HL-60 (cell line): ENCODE measurements at regions not wholly inside any gene's neighbourhood (a gene's known extent, or its start where the extent isn't known, plus 50 kb on each side); places are given as distances from the start of the nearest gene placed in this dataset.

Experiments used
- DNase-seq, 2 experiments: peaks; one replicate each; pipeline ENCODE4 v3.0.0-alpha.2; 2010 to 2020; ENCODE audit warnings: low read depth in 1 of 2, low spot score in 1 of 2
- H3K27ac ChIP-seq: fragments of 250-450 bp; sonication (Bioruptor Pico); replicated peaks from 2 replicates; pipeline ENCODE4 v1.5.1; 2020; ENCODE audit warnings: mild to moderate bottlenecking, moderate library complexity
- H3K27me3 ChIP-seq: fragments of 250-450 bp; sonication (Bioruptor Pico); 2 replicates; pipeline ENCODE4 v1.5.1; 2021; ENCODE audit warnings: mild to moderate bottlenecking, moderate library complexity; ENCODE audit not compliant: insufficient read depth, poor library complexity, severe bottlenecking
- H3K4me3 ChIP-seq: replicated peaks from 2 replicates; pipeline ENCODE4 v1.5.1; 2011; ENCODE audit warnings: mild to moderate bottlenecking, control low read depth, low read length; ENCODE audit not compliant: insufficient read depth
- GABPA ChIP-seq: IDR thresholded peaks from 2 replicates; pipeline ENCODE4 v1.6.1; 2012; ENCODE audit warnings: low read depth
- POLR2AphosphoS5 ChIP-seq: IDR thresholded peaks from 2 replicates; pipeline ENCODE4 v1.6.1; 2012; ENCODE audit warnings: low read depth
- SPI1 ChIP-seq: IDR thresholded peaks from 2 replicates; pipeline ENCODE4 v1.6.1; 2012; ENCODE audit warnings: low read depth, mild to moderate bottlenecking, borderline replicate concordance
- TF ChIP-seq, protein P1 (sequence below): IDR thresholded peaks from 2 replicates; pipeline ENCODE4 v1.6.1; 2012; ENCODE audit warnings: low read depth; ENCODE audit not compliant: insufficient replicate concordance
- TF ChIP-seq, protein P2 (sequence below): IDR thresholded peaks from one replicate; pipeline ENCODE4 v1.5.1; 2011; ENCODE audit warnings: low read length, control low read depth, inconsistent platforms; ENCODE audit not compliant: insufficient read depth

GRCh38 chr14:27605282-27605681, 1007.4 kb upstream of the NOVA1 start:
- H3K27me3 ChIP-seq: no peaks in the 10 kb centered on the region
- no peak for DNase-seq
- H3K27ac ChIP-seq: no peak overlapping the region
- TF ChIP-seq POLR2AphosphoS5 (no peak), GABPA (no peak), SPI1 (no peak)
- TF ChIP-seq, protein P1, sequence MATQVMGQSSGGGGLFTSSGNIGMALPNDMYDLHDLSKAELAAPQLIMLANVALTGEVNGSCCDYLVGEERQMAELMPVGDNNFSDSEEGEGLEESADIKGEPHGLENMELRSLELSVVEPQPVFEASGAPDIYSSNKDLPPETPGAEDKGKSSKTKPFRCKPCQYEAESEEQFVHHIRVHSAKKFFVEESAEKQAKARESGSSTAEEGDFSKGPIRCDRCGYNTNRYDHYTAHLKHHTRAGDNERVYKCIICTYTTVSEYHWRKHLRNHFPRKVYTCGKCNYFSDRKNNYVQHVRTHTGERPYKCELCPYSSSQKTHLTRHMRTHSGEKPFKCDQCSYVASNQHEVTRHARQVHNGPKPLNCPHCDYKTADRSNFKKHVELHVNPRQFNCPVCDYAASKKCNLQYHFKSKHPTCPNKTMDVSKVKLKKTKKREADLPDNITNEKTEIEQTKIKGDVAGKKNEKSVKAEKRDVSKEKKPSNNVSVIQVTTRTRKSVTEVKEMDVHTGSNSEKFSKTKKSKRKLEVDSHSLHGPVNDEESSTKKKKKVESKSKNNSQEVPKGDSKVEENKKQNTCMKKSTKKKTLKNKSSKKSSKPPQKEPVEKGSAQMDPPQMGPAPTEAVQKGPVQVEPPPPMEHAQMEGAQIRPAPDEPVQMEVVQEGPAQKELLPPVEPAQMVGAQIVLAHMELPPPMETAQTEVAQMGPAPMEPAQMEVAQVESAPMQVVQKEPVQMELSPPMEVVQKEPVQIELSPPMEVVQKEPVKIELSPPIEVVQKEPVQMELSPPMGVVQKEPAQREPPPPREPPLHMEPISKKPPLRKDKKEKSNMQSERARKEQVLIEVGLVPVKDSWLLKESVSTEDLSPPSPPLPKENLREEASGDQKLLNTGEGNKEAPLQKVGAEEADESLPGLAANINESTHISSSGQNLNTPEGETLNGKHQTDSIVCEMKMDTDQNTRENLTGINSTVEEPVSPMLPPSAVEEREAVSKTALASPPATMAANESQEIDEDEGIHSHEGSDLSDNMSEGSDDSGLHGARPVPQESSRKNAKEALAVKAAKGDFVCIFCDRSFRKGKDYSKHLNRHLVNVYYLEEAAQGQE: no peak
- TF ChIP-seq, protein P2, sequence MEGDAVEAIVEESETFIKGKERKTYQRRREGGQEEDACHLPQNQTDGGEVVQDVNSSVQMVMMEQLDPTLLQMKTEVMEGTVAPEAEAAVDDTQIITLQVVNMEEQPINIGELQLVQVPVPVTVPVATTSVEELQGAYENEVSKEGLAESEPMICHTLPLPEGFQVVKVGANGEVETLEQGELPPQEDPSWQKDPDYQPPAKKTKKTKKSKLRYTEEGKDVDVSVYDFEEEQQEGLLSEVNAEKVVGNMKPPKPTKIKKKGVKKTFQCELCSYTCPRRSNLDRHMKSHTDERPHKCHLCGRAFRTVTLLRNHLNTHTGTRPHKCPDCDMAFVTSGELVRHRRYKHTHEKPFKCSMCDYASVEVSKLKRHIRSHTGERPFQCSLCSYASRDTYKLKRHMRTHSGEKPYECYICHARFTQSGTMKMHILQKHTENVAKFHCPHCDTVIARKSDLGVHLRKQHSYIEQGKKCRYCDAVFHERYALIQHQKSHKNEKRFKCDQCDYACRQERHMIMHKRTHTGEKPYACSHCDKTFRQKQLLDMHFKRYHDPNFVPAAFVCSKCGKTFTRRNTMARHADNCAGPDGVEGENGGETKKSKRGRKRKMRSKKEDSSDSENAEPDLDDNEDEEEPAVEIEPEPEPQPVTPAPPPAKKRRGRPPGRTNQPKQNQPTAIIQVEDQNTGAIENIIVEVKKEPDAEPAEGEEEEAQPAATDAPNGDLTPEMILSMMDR: no peak
- H3K4me3 ChIP-seq: no peak overlapping the region

- DNase-seq: no peak
- no peak overlapping the region for H3K27ac ChIP-seq
- TF ChIP-seq GABPA (no peak), POLR2AphosphoS5 (no peak), SPI1 (no peak)
- TF ChIP-seq, protein P2: no peak
- TF ChIP-seq, protein P1: no peak
- no peaks in the 10 kb centered on the region for H3K27me3 ChIP-seq
- no peak overlapping the region for H3K4me3 ChIP-seq
Observed at GRCh38 chr14:27608377-27608776, 1010.5 kb upstream of the NOVA1 start.

DNA sequence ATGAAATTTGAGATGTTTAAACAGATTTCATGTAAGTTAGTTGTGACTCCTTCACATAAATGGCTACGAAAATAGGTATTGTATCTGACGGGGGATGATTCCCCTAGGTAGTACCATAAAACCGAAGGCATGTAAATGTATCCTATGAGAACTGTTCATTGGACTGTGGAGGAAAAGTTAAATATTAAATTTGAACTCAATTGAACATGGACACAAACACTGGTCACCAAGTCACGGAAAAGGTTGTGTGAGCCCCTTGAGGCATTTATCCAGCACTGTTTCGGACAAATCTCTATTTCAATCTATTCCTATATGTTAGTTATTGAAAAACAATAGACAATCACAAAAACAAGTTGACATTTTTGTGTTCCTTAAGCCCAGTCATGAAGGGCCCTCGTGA, 1014.3 kb upstream of the NOVA1 start:
- DNase-seq: no peak
- Histone ChIP-seq H3K27me3 (no peaks in the 10 kb centered on the region), H3K27ac (no peak overlapping the region), H3K4me3 (no peak overlapping the region)
- TF ChIP-seq POLR2AphosphoS5 (no peak), SPI1 (no peak), GABPA (no peak)
- TF ChIP-seq, protein P2: no peak
- TF ChIP-seq, protein P1: no peak
